B cell (primary cell): ENCODE measurements at regions not wholly inside any gene's neighbourhood (a gene's known extent, or its start where the extent isn't known, plus 50 kb on each side); places are given as distances from the start of the nearest gene placed in this dataset.

Source experiments
- ATAC-seq: fragments of 200-7000 bp; cut with Tn5 transposase; one replicate; pipeline ENCODE4 v1.10.0; 2021; ENCODE audit warnings: low read depth, mild to moderate bottlenecking, moderate number of reproducible peaks, moderate library complexity
- CTCF ChIA-PET: fragments of 350-600 bp; sonication (Branson Sonifier 250); formaldehyde crosslinking; loops from one replicate; lab custom pipeline; 2021; ENCODE audit warnings: antibody characterized with exemption, inconsistent platforms; lab: Charles Lee
- POLR2A ChIA-PET: fragments of 350-600 bp; sonication (Branson Sonifier 250); formaldehyde crosslinking; loops from one replicate; lab custom pipeline; 2021; ENCODE audit warnings: antibody characterized with exemption; lab: Charles Lee
- DNase-seq: peaks from one replicate; pipeline ENCODE4 v3.0.0; 2013
- H2AFZ ChIP-seq: 2 replicates; pipeline ENCODE4 v1.6.1; 2012; ENCODE audit warnings: mild to moderate bottlenecking, low read depth, low read length; ENCODE audit not compliant: insufficient read depth, poor library complexity, severe bottlenecking
- H3K27ac ChIP-seq, 2 donors: 1 replicate in 1 of 2; 2 replicates in 1 of 2; pipeline ENCODE4 v1.5.1; 2012 to 2013; ENCODE audit warnings: low read length in 2 of 2, mild to moderate bottlenecking in 2 of 2, moderate library complexity in 1 of 2
- H3K27me3 ChIP-seq, 4 experiments: fragments of 200-600 bp in 1 of 4; sonication (generic) in 1 of 4; replicated peaks in 1 of 4; 1 replicate in 2 of 4; 2 replicates in 2 of 4; pipeline versions ENCODE4 v1.6.1 to v1.7.0; 2013 to 2016; ENCODE audit warnings: low read length in 3 of 4, mild to moderate bottlenecking in 2 of 4, mixed read lengths in 1 of 4, moderate library complexity in 1 of 4; ENCODE audit not compliant: insufficient read depth in 4 of 4, control insufficient read depth in 3 of 4; ENCODE audit errors: control extremely low read depth in 1 of 4
- H3K36me3 ChIP-seq, 2 experiments: replicated peaks in 1 of 2; 1 replicate in 1 of 2; 2 replicates in 1 of 2; pipeline versions ENCODE4 v1.6.1 to v1.7.1; 2013; ENCODE audit warnings: low read length in 1 of 2; ENCODE audit not compliant: insufficient read depth in 2 of 2, control insufficient read depth in 1 of 2; ENCODE audit errors: control extremely low read depth in 1 of 2, extremely low read depth in 1 of 2
- H3K4me1 ChIP-seq, 2 donors: fragments of 200-600 bp in 1 of 2; sonication (generic) in 1 of 2; 1 replicate in 1 of 2; 2 replicates in 1 of 2; pipeline versions ENCODE4 v1.5.1 to v1.6.1; 2013 to 2017; ENCODE audit warnings: low read length in 2 of 2; ENCODE audit not compliant: control insufficient read depth in 2 of 2, insufficient read depth in 2 of 2
- H3K4me2 ChIP-seq: replicated peaks from 2 replicates; pipeline ENCODE3; 2012; ENCODE audit warnings: mild to moderate bottlenecking, low read depth, low read length; ENCODE audit not compliant: poor library complexity, severe bottlenecking
- H3K4me3 ChIP-seq, 5 experiments: fragments of 200-600 bp in 1 of 5; sonication (generic) in 1 of 5; 1 replicate in 3 of 5; 2 replicates in 2 of 5; pipeline versions ENCODE4 v1.5.1 to v1.7.0; 2011 to 2016; ENCODE audit warnings: low read length in 4 of 5, mild to moderate bottlenecking in 4 of 5, low read depth in 2 of 5, control low read depth in 1 of 5, moderate library complexity in 1 of 5; ENCODE audit not compliant: insufficient read depth in 1 of 5; ENCODE audit errors: control extremely low read depth in 1 of 5, extremely low read depth in 1 of 5
- H3K79me2 ChIP-seq: fragments of 200-600 bp; sonication (generic); one replicate; pipeline ENCODE4 v1.6.0; 2016; ENCODE audit warnings: low read length; ENCODE audit not compliant: control insufficient read depth, insufficient read depth
- H3K9ac ChIP-seq: fragments of 200-600 bp; sonication (generic); 2 replicates; pipeline ENCODE4 v1.6.1; 2017; ENCODE audit warnings: mild to moderate bottlenecking, low read length, moderate library complexity
- H3K9me3 ChIP-seq, 3 donors: one replicate each; pipeline versions ENCODE4 v1.6.1 to v1.7.1; 2013; ENCODE audit warnings: low read length in 2 of 3; ENCODE audit not compliant: control insufficient read depth in 2 of 3, insufficient read depth in 1 of 3; ENCODE audit errors: control extremely low read depth in 1 of 3
- H4K20me1 ChIP-seq: 2 replicates; pipeline ENCODE4 v1.6.0; 2012; ENCODE audit warnings: mild to moderate bottlenecking, low read length; ENCODE audit not compliant: insufficient read depth, control insufficient read depth, poor library complexity, severe bottlenecking
- H3K27ac Mint-ChIP-seq: one replicate; pipeline ENCODE4 v1.8.0; 2021; ENCODE audit warnings: mixed read lengths
- H3K27me3 Mint-ChIP-seq: one replicate; pipeline ENCODE4 v1.8.0; 2021; ENCODE audit warnings: mixed read lengths
- H3K4me1 Mint-ChIP-seq: one replicate; pipeline ENCODE4 v1.8.0; 2021; ENCODE audit warnings: mixed read lengths
- H3K4me3 Mint-ChIP-seq: one replicate; pipeline ENCODE4 v1.8.0; 2021; ENCODE audit warnings: mixed read lengths
- H3K9me3 Mint-ChIP-seq: one replicate; pipeline ENCODE4 v1.8.0; 2022; ENCODE audit warnings: mixed read lengths; ENCODE audit not compliant: insufficient read depth
- CTCF ChIP-seq: fragments of 200-600 bp; IDR thresholded peaks from one replicate; pipeline ENCODE4 v1.8.0; 2022; ENCODE audit warnings: antibody characterized with exemption, mild to moderate bottlenecking
- EZH2 ChIP-seq: IDR thresholded peaks from 2 replicates; pipeline ENCODE4 v1.6.1; 2012; ENCODE audit warnings: borderline replicate concordance, low read depth, mild to moderate bottlenecking, moderate library complexity, low read length; ENCODE audit not compliant: insufficient read depth, poor library complexity, severe bottlenecking
- WGBS: methylation state at CpG from one replicate; pipeline ENCODE4 v1.1.5; 2013; ENCODE audit warnings: missing lambda C conversion rate; ENCODE audit not compliant: insufficient coverage; 5-methylcytosine and 5-hydroxymethylcytosine counted together
- intact Hi-C: fragments of 100-400 bp; cut with micrococcal nuclease; formaldehyde crosslinking; loops from one replicate; pipeline ENCODE4 v1.10.0; 2022

- peaks cover 0 to 55% (median 13%) of the 10 kb centered on the region in 3 donors for H3K9me3 ChIP-seq
- ChIA-PET POLR2A (no interaction called here), CTCF (no interaction called here)
- H3K27ac ChIP-seq = no peak overlapping the region
- H3K27ac Mint-ChIP-seq = no peak overlapping the region
- no peak for DNase-seq
- H3K79me2 ChIP-seq = no peaks in the 10 kb centered on the region
- no peaks in the 10 kb centered on the region for H4K20me1 ChIP-seq
- peaks cover 3% of the 10 kb centered on the region for H3K9me3 Mint-ChIP-seq
- TF ChIP-seq EZH2 (no peak), CTCF (no peak)
- H3K27me3 Mint-ChIP-seq = no peaks in the 10 kb centered on the region
- no peaks in the 10 kb centered on the region for H3K4me1 ChIP-seq
- no peaks in the 10 kb centered on the region for H3K27me3 ChIP-seq
- H3K4me3 ChIP-seq = no peak overlapping the region
- intact Hi-C loops = no loop called here
- no peak overlapping the region for H3K4me3 Mint-ChIP-seq
- no peak overlapping the region for H2AFZ ChIP-seq
- WGBS = no CpG with 5 or more reads among the region's 4 CpGs
- no peaks in the 10 kb centered on the region for H3K4me1 Mint-ChIP-seq
- no peak overlapping the region for H3K9ac ChIP-seq
- no peak for ATAC-seq
- H3K4me2 ChIP-seq = no peak overlapping the region
- H3K36me3 ChIP-seq = no peaks in the 10 kb centered on the region
These were observed 139.1 kb upstream of the TIAM1 start for GRCh38 chr21:31483146-31483545.

- Histone ChIP-seq H3K9me3 (peaks cover 0 to 55% (median 13%) of the 10 kb centered on the region in 3 donors), H3K27ac (no peak overlapping the region), H2AFZ (no peak overlapping the region), H3K79me2 (no peaks in the 10 kb centered on the region), H3K27me3 (no peaks in the 10 kb centered on the region), H3K4me2 (no peak overlapping the region), H3K4me3 (no peak overlapping the region), H3K4me1 (no peaks in the 10 kb centered on the region), H3K9ac (no peak overlapping the region), H4K20me1 (no peaks in the 10 kb centered on the region), H3K36me3 (no peaks in the 10 kb centered on the region)
- no peak for DNase-seq
- CTCF ChIA-PET = no interaction called here
- H3K9me3 Mint-ChIP-seq = peaks cover 3% of the 10 kb centered on the region
- no peaks in the 10 kb centered on the region for H3K4me1 Mint-ChIP-seq
- 98% methylated on average over 5 of the region's 5 CpGs for WGBS
- H3K4me3 Mint-ChIP-seq = no peak overlapping the region
- TF ChIP-seq CTCF (no peak), EZH2 (no peak)
- no peaks in the 10 kb centered on the region for H3K27me3 Mint-ChIP-seq
- intact Hi-C loops = no loop called here
- H3K27ac Mint-ChIP-seq = no peak overlapping the region
- POLR2A ChIA-PET = no interaction called here
- no peak for ATAC-seq
These were observed 138.4 kb upstream of the TIAM1 start for GRCh38 chr21:31482460-31482859.
